ENCODE measurements at regions not wholly inside any gene's neighbourhood (a gene's known extent, or its start where the extent isn't known, plus 50 kb on each side); places are given as distances from the start of the nearest gene placed in this dataset.

GRCh38 chr3:168977716-168978374 is 685.7 kb downstream of the MECOM start:
- TF ChIP-seq CTCF (IDR thresholded peaks at IDR 0.05; ENCODE audit: poor library complexity, severe bottlenecking) (no peak), TAF1 (IDR thresholded peaks at IDR 0.05; ENCODE audit: low read depth) (no peak), POLR2AphosphoS5 (IDR thresholded peaks at IDR 0.05) (no peak), EP300 (conservative IDR thresholded peaks at IDR 0.05; ENCODE audit: poor library complexity, severe bottlenecking) (no peak), EZH2 (IDR thresholded peaks at IDR 0.05; ENCODE audit: borderline replicate concordance, insufficient read depth, low read length, poor library complexity, severe bottlenecking) (no peak), RAD21 (conservative IDR thresholded peaks at IDR 0.05) (no peak)
- TF ChIP-seq, protein P1, sequence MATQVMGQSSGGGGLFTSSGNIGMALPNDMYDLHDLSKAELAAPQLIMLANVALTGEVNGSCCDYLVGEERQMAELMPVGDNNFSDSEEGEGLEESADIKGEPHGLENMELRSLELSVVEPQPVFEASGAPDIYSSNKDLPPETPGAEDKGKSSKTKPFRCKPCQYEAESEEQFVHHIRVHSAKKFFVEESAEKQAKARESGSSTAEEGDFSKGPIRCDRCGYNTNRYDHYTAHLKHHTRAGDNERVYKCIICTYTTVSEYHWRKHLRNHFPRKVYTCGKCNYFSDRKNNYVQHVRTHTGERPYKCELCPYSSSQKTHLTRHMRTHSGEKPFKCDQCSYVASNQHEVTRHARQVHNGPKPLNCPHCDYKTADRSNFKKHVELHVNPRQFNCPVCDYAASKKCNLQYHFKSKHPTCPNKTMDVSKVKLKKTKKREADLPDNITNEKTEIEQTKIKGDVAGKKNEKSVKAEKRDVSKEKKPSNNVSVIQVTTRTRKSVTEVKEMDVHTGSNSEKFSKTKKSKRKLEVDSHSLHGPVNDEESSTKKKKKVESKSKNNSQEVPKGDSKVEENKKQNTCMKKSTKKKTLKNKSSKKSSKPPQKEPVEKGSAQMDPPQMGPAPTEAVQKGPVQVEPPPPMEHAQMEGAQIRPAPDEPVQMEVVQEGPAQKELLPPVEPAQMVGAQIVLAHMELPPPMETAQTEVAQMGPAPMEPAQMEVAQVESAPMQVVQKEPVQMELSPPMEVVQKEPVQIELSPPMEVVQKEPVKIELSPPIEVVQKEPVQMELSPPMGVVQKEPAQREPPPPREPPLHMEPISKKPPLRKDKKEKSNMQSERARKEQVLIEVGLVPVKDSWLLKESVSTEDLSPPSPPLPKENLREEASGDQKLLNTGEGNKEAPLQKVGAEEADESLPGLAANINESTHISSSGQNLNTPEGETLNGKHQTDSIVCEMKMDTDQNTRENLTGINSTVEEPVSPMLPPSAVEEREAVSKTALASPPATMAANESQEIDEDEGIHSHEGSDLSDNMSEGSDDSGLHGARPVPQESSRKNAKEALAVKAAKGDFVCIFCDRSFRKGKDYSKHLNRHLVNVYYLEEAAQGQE (IDR thresholded peaks at IDR 0.05; ENCODE audit: borderline replicate concordance) = no peak
